SU-DHL-6 (cell line): ENCODE measurements at regions not wholly inside any gene's neighbourhood (a gene's known extent, or its start where the extent isn't known, plus 50 kb on each side); places are given as distances from the start of the nearest gene placed in this dataset.

Experiments used
- CTCF ChIP-seq: fragments of 200-600 bp; sonication (generic); IDR thresholded peaks from one replicate; pipeline ENCODE4 v1.5.1; 2017; ENCODE audit warnings: antibody characterized with exemption, mild to moderate bottlenecking, low read length, moderate library complexity; ENCODE audit not compliant: insufficient read depth, poor library complexity, severe bottlenecking
- EZH2phosphoT487 ChIP-seq: fragments of 200-600 bp; sonication (generic), shearing (Covaris generic); conservative IDR thresholded peaks from 2 replicates; pipeline ENCODE4 v1.6.1; 2018; ENCODE audit warnings: mild to moderate bottlenecking, antibody characterized with exemption, low read length, moderate library complexity, mixed read lengths

GRCh38 chr12:77352946-77353345 is 287.6 kb upstream of the E2F7 start:
- TF ChIP-seq EZH2phosphoT487: no peak
- TF ChIP-seq CTCF: no peak
